GM13977 (cell line): ENCODE measurements at regions not wholly inside any gene's neighbourhood (a gene's known extent, or its start where the extent isn't known, plus 50 kb on each side); places are given as distances from the start of the nearest gene placed in this dataset.
"Not testable (repeated sequence)": the region's sequence is repeated elsewhere in the genome, so short reads cannot be mapped to it uniquely, and the experiment has no call there.

Experiments
- DNase-seq: peaks from one replicate; pipeline ENCODE4 v3.0.0; 2012; ENCODE audit warnings: low spot score
- CTCF ChIP-seq: IDR thresholded peaks from 2 replicates; pipeline ENCODE4 v1.5.1; 2012; ENCODE audit warnings: mild to moderate bottlenecking, control low read depth; ENCODE audit not compliant: insufficient read depth; ENCODE audit errors: extremely low read depth, missing control alignments
- in situ Hi-C: fragments of 300-500 bp; cut with MboI; formaldehyde crosslinking; loops from one replicate; pipeline ENCODE4 v1.12.0; 2022; ENCODE audit warnings: low sequenced_read_pairs, low pct_unique_long_range_greater_than_20kb, mixed read lengths, inconsistent platforms; ENCODE audit not compliant: unreplicated experiment

DNA sequence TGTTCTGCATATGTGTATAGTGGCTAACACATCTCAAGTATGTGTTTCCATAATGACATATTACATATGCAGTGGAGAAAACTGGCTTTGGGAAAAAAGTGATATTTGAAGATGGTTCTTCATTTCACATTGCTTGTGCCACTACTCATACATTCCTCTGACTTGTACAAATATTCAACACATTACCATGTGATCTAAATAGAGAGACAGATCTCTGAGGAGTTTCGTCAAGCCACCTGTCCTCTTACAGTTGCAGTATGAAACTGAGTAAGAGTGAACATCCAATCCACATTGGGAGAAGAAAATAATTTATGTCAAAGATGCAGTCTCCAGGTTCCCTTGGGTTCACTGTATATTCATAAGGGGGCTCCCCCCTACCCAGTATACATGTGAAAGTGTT, 123.9 kb downstream of the KDR start:
- TF ChIP-seq CTCF: no peak
- in situ Hi-C loops: no loop called here
- DNase-seq: no peak

GRCh38 chr4:54999003-54999402, 126.4 kb downstream of the KDR start:
- no peak for TF ChIP-seq CTCF
- DNase-seq: no peak
- in situ Hi-C loops: no loop called here

DNA sequence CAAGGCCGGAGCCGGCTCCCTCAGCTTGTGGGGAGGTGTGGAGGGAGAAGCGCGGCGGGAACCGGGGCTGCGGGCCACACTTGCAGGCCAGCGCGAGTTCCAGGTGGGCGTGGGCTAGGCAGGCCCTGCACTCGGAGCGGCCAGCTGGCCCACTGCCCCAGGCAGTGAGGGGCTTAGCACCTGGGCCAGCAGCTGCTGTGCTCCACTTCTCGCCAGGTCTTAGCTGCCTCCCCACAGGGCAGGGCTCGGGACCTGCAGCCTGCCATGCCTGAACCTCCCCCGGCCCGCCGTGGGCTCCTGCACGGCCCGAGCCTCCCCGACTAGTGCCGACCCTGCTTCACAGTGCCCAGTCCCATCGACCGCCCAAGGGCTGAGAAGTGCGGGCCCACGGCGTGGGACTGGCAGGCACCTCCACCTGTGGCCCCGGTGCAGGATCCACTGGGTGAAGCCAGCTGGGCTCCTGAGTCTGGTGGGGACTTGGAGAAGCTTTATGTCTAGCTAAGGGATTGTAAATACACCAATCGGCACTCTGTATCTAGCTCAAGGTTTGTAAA, 131.8 kb downstream of the KDR start:
- DNase-seq, in situ Hi-C loops: not testable (repeated sequence)

GRCh38 chr4:54992266-54992665, 133.1 kb downstream of the KDR start:
- no peak for TF ChIP-seq CTCF
- in situ Hi-C loops: no loop called here
- no peak for DNase-seq

- no peak for DNase-seq
- in situ Hi-C loops: no loop called here
- no peak for TF ChIP-seq CTCF
Observed at GRCh38 chr4:54988655-54989054, 136.7 kb downstream of the KDR start.

DNA sequence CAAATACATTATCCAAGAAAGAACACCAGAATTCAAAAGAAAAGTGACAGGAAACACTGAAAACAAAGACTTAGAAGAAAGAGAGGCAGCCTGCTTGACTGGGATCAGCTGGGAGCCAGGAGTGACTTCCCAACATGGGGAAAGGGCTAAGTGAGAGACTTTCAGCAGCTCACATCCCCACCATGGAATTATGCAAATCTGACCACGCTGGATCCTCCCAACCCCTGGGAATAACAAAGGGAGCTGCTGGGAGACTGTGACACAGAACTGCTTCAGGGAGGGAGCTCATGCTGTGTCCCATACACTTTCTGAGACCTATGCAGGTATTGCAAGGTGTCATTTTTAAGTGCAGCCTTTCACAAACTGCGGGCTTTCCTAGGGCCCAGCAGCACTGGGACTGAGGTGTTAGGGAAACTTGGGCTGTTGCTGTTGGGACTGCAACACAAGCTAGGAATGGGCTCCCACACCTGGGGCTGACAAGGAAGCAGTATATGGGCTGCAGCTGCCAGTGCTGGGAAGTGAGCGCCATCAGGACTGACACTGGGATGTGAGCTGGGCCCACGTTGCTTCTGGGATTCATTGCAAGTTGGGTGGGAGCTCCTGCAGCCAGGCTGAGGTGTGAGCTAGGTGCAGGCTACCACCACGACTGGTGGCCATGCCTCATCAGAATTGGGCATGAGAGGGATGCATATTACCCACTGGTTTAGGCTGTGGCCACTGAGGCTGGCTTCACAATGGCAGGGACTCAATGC, 139.1 kb downstream of the KDR start:
- DNase-seq: no peak
- in situ Hi-C loops: no loop called here
- TF ChIP-seq CTCF: no peak

- TF ChIP-seq CTCF: no peak
- in situ Hi-C loops: no loop called here
- no peak for DNase-seq
Observed at GRCh38 chr4:54976682-54977081, 148.7 kb downstream of the KDR start.
